ENCODE measurements at regions not wholly inside any gene's neighbourhood (a gene's known extent, or its start where the extent isn't known, plus 50 kb on each side); places are given as distances from the start of the nearest gene placed in this dataset.

DNA sequence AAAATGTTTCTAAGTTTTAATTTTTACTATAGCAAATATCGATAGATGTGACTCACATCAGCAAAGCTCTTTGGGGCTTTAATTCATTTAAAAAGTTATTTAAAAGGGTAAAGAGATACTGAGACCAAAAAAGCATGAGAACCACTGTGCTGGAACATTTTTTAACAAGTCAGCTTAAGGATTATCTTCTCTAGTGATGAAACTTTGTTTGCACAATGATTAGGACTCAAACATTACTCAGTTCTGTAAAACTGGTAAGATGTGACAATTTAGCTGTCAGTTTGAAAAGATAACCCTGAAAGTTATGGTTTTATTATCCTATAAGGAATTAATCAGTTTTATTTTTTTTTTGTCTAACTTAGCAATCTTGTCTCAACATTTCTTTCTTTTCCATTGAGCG is 301.4 kb downstream of the TSN start:
- TF ChIP-seq, protein P1, sequence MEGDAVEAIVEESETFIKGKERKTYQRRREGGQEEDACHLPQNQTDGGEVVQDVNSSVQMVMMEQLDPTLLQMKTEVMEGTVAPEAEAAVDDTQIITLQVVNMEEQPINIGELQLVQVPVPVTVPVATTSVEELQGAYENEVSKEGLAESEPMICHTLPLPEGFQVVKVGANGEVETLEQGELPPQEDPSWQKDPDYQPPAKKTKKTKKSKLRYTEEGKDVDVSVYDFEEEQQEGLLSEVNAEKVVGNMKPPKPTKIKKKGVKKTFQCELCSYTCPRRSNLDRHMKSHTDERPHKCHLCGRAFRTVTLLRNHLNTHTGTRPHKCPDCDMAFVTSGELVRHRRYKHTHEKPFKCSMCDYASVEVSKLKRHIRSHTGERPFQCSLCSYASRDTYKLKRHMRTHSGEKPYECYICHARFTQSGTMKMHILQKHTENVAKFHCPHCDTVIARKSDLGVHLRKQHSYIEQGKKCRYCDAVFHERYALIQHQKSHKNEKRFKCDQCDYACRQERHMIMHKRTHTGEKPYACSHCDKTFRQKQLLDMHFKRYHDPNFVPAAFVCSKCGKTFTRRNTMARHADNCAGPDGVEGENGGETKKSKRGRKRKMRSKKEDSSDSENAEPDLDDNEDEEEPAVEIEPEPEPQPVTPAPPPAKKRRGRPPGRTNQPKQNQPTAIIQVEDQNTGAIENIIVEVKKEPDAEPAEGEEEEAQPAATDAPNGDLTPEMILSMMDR (IDR thresholded peaks at IDR 0.05; ENCODE audit: low read depth, low read length) = no peak
- TF ChIP-seq EZH2phosphoT487 (IDR thresholded peaks at IDR 0.05; ENCODE audit: low read depth) = no peak

Data from OCI-LY3 (cell line).